GM19468 (cell line): ENCODE measurements at regions not wholly inside any gene's neighbourhood (a gene's known extent, or its start where the extent isn't known, plus 50 kb on each side); places are given as distances from the start of the nearest gene placed in this dataset.

ENCODE experiments used
- ATAC-seq: cut with Tn5 transposase; IDR thresholded peaks from one replicate; pipeline ENCODE4 v1.9.1; 2021; ENCODE audit warnings: mild to moderate bottlenecking, moderate library complexity, moderate number of reproducible peaks; ENCODE audit not compliant: unreplicated experiment; ENCODE audit errors: extremely low read depth

- ATAC-seq = no peak
These were observed 123.7 kb upstream of the EEPD1 start for GRCh38 chr7:36029311-36029710.

- ATAC-seq = no peak
These were observed 123.1 kb upstream of the EEPD1 start for GRCh38 chr7:36029853-36030515.

GRCh38 chr7:36032361-36032818, 120.7 kb upstream of the EEPD1 start:
- no peak for ATAC-seq

- no peak for ATAC-seq
These were observed 119.0 kb upstream of the EEPD1 start for GRCh38 chr7:36034020-36034419.

GRCh38 chr7:36035186-36035585, 117.9 kb upstream of the EEPD1 start:
- ATAC-seq = no peak

GRCh38 chr7:36036590-36036989, 116.5 kb upstream of the EEPD1 start:
- no peak for ATAC-seq

- no peak for ATAC-seq
These were observed 115.9 kb upstream of the EEPD1 start for GRCh38 chr7:36037121-36037662.

- ATAC-seq = no peak
These were observed 114.9 kb upstream of the EEPD1 start for GRCh38 chr7:36038063-36038721.

GRCh38 chr7:36039243-36039642, 113.8 kb upstream of the EEPD1 start:
- ATAC-seq = no peak

- ATAC-seq = no peak
These were observed 113.4 kb upstream of the EEPD1 start for GRCh38 chr7:36039671-36040070.

GRCh38 chr7:36040679-36041078, 112.4 kb upstream of the EEPD1 start:
- no peak for ATAC-seq

GRCh38 chr7:36044101-36044892, 108.8 kb upstream of the EEPD1 start:
- ATAC-seq = no peak

GRCh38 chr7:36045326-36045725, 107.7 kb upstream of the EEPD1 start:
- no peak for ATAC-seq

GRCh38 chr7:36045830-36046341, 107.2 kb upstream of the EEPD1 start:
- ATAC-seq = no peak

- no peak for ATAC-seq
These were observed 105.9 kb upstream of the EEPD1 start for GRCh38 chr7:36047091-36047658.

GRCh38 chr7:36048141-36048901, 104.7 kb upstream of the EEPD1 start:
- no peak for ATAC-seq

GRCh38 chr7:36048902-36049240, 104.2 kb upstream of the EEPD1 start:
- no peak for ATAC-seq

- no peak for ATAC-seq
These were observed 101.6 kb upstream of the EEPD1 start for GRCh38 chr7:36051501-36051900.

GRCh38 chr7:36053589-36053988, 99.5 kb upstream of the EEPD1 start:
- ATAC-seq = no peak

GRCh38 chr7:36054637-36055036, 98.4 kb upstream of the EEPD1 start:
- no peak for ATAC-seq
